Ovary (tissue), 7 donors: ENCODE measurements at regions not wholly inside any gene's neighbourhood (a gene's known extent, or its start where the extent isn't known, plus 50 kb on each side); places are given as distances from the start of the nearest gene placed in this dataset.

Source experiments
- DNase-seq, 5 donors: peaks; one replicate each; pipeline ENCODE4 v3.0.0-alpha.2; 2019 to 2020
- H3K27ac ChIP-seq, 2 donors: fragments of 200-600 bp; one replicate each; pipeline versions ENCODE4 v1.5.1 to v1.8.0; 2019 to 2022
- H3K27me3 ChIP-seq: fragments of 200-600 bp; one replicate; pipeline ENCODE4 v1.8.0; 2022
- H3K36me3 ChIP-seq: fragments of 200-600 bp; sonication (generic); one replicate; pipeline ENCODE4 v1.5.1; 2019
- H3K4me1 ChIP-seq: one replicate; pipeline ENCODE4 v1.8.1; 2013; ENCODE audit warnings: mild to moderate bottlenecking, moderate library complexity; ENCODE audit not compliant: insufficient read depth
- H3K4me3 ChIP-seq: fragments of 200-600 bp; sonication (generic); one replicate; pipeline ENCODE4 v1.5.1; 2017
- H3K9me3 ChIP-seq, 2 donors: fragments of 200-600 bp in 1 of 2; sonication (generic) in 1 of 2; one replicate each; pipeline versions ENCODE4 v1.5.1 to v1.8.1; 2013 to 2019; ENCODE audit warnings: mild to moderate bottlenecking in 1 of 2, moderate library complexity in 1 of 2
- EP300 ChIP-seq: sonication (generic); formaldehyde crosslinking; IDR thresholded peaks from one replicate; pipeline ENCODE4 v1.6.1; 2017; ENCODE audit warnings: antibody characterized with exemption
- POLR2A ChIP-seq: fragments of 450-650 bp; IDR thresholded peaks from one replicate; pipeline ENCODE4 v1.6.1; 2017; ENCODE audit warnings: antibody characterized with exemption, mild to moderate bottlenecking, moderate library complexity
- WGBS, 3 donors: extraction: QIAGEN DNeasy Blood & Tissue Kit in 1 of 3; methylation state at CpG; one replicate each; pipeline versions ENCODE4 v1.1.5 to v1.1.7; 2013 to 2017; 5-methylcytosine and 5-hydroxymethylcytosine counted together
- intact Hi-C, 4 donors: fragments of 100-400 bp; cut with DNase I; formaldehyde crosslinking; loops; one replicate each; pipeline versions ENCODE4 v1.11.0 to v1.15.1; 2022 to 2023
- TF ChIP-seq, protein P1 (sequence below), 3 donors: fragments of 450-650 bp in 2 of 3; fragments of 200-600 bp in 1 of 3; IDR thresholded peaks; one replicate each; pipeline versions ENCODE4 v1.5.1 to v1.8.0; 2016 to 2022; ENCODE audit warnings: antibody characterized with exemption in 3 of 3, mild to moderate bottlenecking in 1 of 3
- donor health status: DM: no; HTN: no; CAD: no; lungs with moderate emphysema.
- donor health status: DM: no; HTN: no; CAD: no.
- donor health status: Bipolar disorder and iron deficiency.
- donor health status: DM: no; HTN: no; CAD: no.
- donor health status: DM: yes; HTN: yes; CAD: no.

DNA sequence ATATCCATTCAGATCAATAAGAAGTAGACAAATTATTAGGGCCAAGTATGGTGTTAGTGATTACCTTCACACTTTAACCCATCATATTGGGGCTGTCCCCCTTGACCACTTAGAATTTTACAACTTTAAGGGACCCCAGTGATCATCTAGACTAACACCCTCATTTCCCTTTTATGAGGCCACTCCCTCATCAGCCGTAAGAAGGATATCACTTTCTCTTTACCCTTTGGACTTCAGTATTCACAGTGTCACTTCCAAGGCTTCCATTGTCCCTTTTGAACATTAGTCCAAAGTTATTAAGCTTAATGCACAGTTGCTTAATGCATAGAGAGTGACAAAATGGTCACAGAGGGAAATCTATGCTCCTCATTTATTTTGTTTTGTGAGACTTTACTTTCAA, 172.4 kb upstream of the MPPED2 start:
- WGBS, 3 donors: 41 to 55% (median 51%) methylated on average over 1 of the region's 1 CpG
- TF ChIP-seq, protein P1, sequence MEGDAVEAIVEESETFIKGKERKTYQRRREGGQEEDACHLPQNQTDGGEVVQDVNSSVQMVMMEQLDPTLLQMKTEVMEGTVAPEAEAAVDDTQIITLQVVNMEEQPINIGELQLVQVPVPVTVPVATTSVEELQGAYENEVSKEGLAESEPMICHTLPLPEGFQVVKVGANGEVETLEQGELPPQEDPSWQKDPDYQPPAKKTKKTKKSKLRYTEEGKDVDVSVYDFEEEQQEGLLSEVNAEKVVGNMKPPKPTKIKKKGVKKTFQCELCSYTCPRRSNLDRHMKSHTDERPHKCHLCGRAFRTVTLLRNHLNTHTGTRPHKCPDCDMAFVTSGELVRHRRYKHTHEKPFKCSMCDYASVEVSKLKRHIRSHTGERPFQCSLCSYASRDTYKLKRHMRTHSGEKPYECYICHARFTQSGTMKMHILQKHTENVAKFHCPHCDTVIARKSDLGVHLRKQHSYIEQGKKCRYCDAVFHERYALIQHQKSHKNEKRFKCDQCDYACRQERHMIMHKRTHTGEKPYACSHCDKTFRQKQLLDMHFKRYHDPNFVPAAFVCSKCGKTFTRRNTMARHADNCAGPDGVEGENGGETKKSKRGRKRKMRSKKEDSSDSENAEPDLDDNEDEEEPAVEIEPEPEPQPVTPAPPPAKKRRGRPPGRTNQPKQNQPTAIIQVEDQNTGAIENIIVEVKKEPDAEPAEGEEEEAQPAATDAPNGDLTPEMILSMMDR (IDR thresholded peaks at IDR 0.05): no peak
- TF ChIP-seq POLR2A: no peak
- TF ChIP-seq EP300: no peak
- H3K4me1 ChIP-seq: no peaks in the 10 kb centered on the region
- H3K36me3 ChIP-seq: no peaks in the 10 kb centered on the region
- DNase-seq: no peak
- intact Hi-C loops: no loop called here
- H3K4me3 ChIP-seq: no peak overlapping the region
- no peak overlapping the region for H3K27ac ChIP-seq
- no peaks in the 10 kb centered on the region for H3K27me3 ChIP-seq
- H3K9me3 ChIP-seq: no peaks in the 10 kb centered on the region

DNA sequence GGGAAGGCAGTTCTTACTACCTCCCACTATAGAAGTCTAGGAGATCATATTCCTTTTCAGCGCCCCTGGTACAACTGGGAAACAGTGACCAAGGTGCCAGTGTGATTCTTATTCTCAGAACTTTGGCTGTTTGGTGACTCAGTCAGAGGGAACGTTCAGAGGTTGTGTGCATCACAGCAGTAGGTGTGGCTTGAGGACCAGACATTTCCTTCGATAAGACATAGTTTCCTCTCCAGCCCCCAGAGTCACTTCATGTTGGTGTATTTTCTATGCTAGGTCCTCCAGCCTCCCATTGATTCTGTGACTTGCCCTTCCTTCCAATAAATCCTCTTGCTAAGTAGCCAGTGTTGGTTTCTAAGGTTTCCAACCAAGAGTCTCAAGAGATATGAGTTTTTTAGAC, 171.9 kb upstream of the MPPED2 start:
- intact Hi-C loops: no loop called here
- no peak for DNase-seq
- 76 to 88% (median 86%) methylated on average over 3 of the region's 3 CpGs for WGBS, 3 donors
- Histone ChIP-seq H3K27ac (no peak overlapping the region), H3K4me1 (no peaks in the 10 kb centered on the region), H3K36me3 (no peaks in the 10 kb centered on the region), H3K4me3 (no peak overlapping the region), H3K9me3 (no peaks in the 10 kb centered on the region), H3K27me3 (no peaks in the 10 kb centered on the region)
- TF ChIP-seq EP300: no peak

DNA sequence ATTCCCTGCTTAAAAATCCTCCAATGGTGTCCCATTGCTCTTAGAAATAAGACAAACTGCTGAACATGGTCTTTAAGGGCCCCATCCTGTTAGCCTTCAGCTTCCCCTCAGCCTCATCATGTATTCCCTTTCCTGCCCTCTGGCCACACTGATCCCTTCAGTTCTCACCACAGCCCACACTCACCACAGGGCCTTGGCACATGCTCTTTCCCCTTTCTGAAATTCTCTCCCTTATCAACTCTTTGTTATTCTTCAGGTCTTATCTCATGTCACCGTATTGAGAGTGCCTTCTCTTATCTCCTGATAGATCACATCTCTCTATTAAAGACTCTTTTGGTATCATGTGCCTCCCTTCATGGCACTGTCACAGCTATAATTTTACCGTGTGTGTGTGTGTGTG, 167.8 kb upstream of the MPPED2 start:
- no peak for DNase-seq
- 25 to 36% (median 36%) methylated on average over 2 of the region's 2 CpGs for WGBS, 3 donors
- no peak overlapping the region for H3K4me3 ChIP-seq
- H3K9me3 ChIP-seq: no peaks in the 10 kb centered on the region
- no peak for TF ChIP-seq POLR2A
- TF ChIP-seq EP300: no peak
- TF ChIP-seq, protein P1 (IDR thresholded peaks at IDR 0.05): no peak
- H3K27me3 ChIP-seq: no peaks in the 10 kb centered on the region
- no peaks in the 10 kb centered on the region for H3K4me1 ChIP-seq
- intact Hi-C loops: no loop called here
- no peaks in the 10 kb centered on the region for H3K36me3 ChIP-seq
- H3K27ac ChIP-seq: no peak overlapping the region

DNA sequence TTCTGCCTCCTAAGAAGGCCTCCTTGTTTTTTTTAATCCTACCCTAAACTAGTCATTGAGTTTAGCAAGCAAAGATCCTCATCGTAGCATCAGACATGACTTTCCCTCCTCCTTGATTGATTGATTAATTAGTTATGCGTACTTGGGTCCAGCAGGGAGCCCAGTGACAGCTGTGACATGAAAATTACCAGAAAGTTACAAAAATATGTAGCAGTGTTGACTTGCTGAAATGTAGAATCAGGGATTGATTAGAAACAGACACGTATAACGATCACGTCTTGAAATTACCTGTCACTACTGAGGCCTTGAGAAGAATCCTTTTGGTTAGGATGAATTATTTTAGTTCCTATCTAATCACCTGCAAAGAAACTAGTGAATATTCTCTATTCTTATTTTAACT, 167.4 kb upstream of the MPPED2 start:
- no peaks in the 10 kb centered on the region for H3K9me3 ChIP-seq
- no peaks in the 10 kb centered on the region for H3K4me1 ChIP-seq
- DNase-seq: no peak
- H3K4me3 ChIP-seq: no peak overlapping the region
- H3K36me3 ChIP-seq: no peaks in the 10 kb centered on the region
- TF ChIP-seq, protein P1 (IDR thresholded peaks at IDR 0.05): no peak
- TF ChIP-seq EP300 (no peak), POLR2A (no peak)
- H3K27me3 ChIP-seq: no peaks in the 10 kb centered on the region
- no peak overlapping the region for H3K27ac ChIP-seq
- intact Hi-C loops: no loop called here
- 77 to 83% (median 81%) methylated on average over 5 of the region's 5 CpGs for WGBS, 3 donors

DNA sequence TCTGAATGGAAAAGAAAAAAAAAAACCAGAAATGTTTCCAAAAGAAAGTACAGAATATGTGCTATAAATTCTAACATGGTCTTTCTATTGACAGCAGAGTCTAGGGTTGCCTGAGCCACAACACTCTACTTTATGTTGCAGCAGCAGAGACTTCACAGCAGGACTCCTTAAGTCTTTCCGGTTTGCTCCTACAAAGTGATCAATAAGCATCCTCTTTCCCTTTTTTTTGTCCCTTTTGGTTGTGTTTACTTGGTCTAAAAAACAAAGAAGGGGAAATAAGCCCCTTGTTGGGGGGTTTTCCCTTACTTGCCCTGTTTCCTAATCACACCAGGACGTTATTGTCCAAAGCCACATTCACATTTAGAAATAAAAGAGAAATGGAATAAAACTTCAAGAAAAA, 163.1 kb upstream of the MPPED2 start:
- intact Hi-C loops: no loop called here
- Histone ChIP-seq H3K27ac (no peak overlapping the region), H3K27me3 (no peaks in the 10 kb centered on the region), H3K9me3 (no peaks in the 10 kb centered on the region), H3K4me3 (no peak overlapping the region), H3K36me3 (no peaks in the 10 kb centered on the region), H3K4me1 (no peaks in the 10 kb centered on the region)
- WGBS, 3 donors: 65 to 74% (median 71%) methylated on average over 2 of the region's 2 CpGs
- DNase-seq: no peak
- TF ChIP-seq EP300 (no peak), POLR2A (no peak)
- TF ChIP-seq, protein P1 (IDR thresholded peaks at IDR 0.05): no peak
